ENCODE measurements at regions not wholly inside any gene's neighbourhood (a gene's known extent, or its start where the extent isn't known, plus 50 kb on each side); places are given as distances from the start of the nearest gene placed in this dataset.

GRCh38 chr4:163419074-163419473 lies 54.5 kb downstream of the TKTL2 start:
- peaks cover 15% of the 10 kb centered on the region for H3K9me3 ChIP-seq (ENCODE audit: control insufficient read depth, insufficient read depth, low read depth, low read length)
- peaks cover 5% of the 10 kb centered on the region for H3K4me1 ChIP-seq (ENCODE audit: control insufficient read depth, insufficient read depth, low read length)
- no peak overlapping the region for H3K27ac ChIP-seq (ENCODE audit: low read depth, low read length)
- no peaks in the 10 kb centered on the region for H3K27me3 ChIP-seq (ENCODE audit: control insufficient read depth, insufficient read depth, low read length)
- H3K4me3 ChIP-seq (ENCODE audit: low read depth, low read length): no peak overlapping the region
- no peaks in the 10 kb centered on the region for H3K36me3 ChIP-seq (ENCODE audit: control insufficient read depth, insufficient read depth, low read length)
- no peak overlapping the region for H3K9ac ChIP-seq (ENCODE audit: low read length)

GRCh38 chr4:163415668-163416067 lies 57.9 kb downstream of the TKTL2 start:
- Histone ChIP-seq H3K27ac (ENCODE audit: low read depth, low read length) (peak overlapping the region; percentile 77; the same call in 1 of the 2 replicates), H3K4me3 (ENCODE audit: low read depth, low read length) (peak overlapping the region; percentile 35), H3K9me3 (ENCODE audit: control insufficient read depth, insufficient read depth, low read depth, low read length) (peaks cover 20% of the 10 kb centered on the region), H3K9ac (ENCODE audit: low read length) (no peak overlapping the region), H3K36me3 (ENCODE audit: control insufficient read depth, insufficient read depth, low read length) (no peaks in the 10 kb centered on the region), H3K27me3 (ENCODE audit: control insufficient read depth, insufficient read depth, low read length) (no peaks in the 10 kb centered on the region), H3K4me1 (ENCODE audit: control insufficient read depth, insufficient read depth, low read length) (peaks cover 5% of the 10 kb centered on the region)

- Histone ChIP-seq H3K9ac (ENCODE audit: low read length) (no peak overlapping the region), H3K27ac (ENCODE audit: low read depth, low read length) (no peak overlapping the region), H3K36me3 (ENCODE audit: control insufficient read depth, insufficient read depth, low read length) (no peaks in the 10 kb centered on the region), H3K4me3 (ENCODE audit: low read depth, low read length) (no peak overlapping the region; the same call in 1 of the 2 replicates), H3K9me3 (ENCODE audit: control insufficient read depth, insufficient read depth, low read depth, low read length) (peaks cover 20% of the 10 kb centered on the region), H3K4me1 (ENCODE audit: control insufficient read depth, insufficient read depth, low read length) (peaks cover 5% of the 10 kb centered on the region), H3K27me3 (ENCODE audit: control insufficient read depth, insufficient read depth, low read length) (no peaks in the 10 kb centered on the region)
Measured at GRCh38 chr4:163414275-163414674, 59.3 kb downstream of the TKTL2 start.

GRCh38 chr4:163404580-163404979 lies 60.9 kb downstream of the NPY5R start:
- H3K4me3 ChIP-seq (ENCODE audit: low read depth, low read length): no peak overlapping the region
- no peaks in the 10 kb centered on the region for H3K9me3 ChIP-seq (ENCODE audit: control insufficient read depth, insufficient read depth, low read depth, low read length)
- H3K36me3 ChIP-seq (ENCODE audit: control insufficient read depth, insufficient read depth, low read length): no peaks in the 10 kb centered on the region
- no peak overlapping the region for H3K9ac ChIP-seq (ENCODE audit: low read length)
- H3K27ac ChIP-seq (ENCODE audit: low read depth, low read length): no peak overlapping the region; the same call in 1 of the 2 replicates
- peaks cover 9% of the 10 kb centered on the region; the same call in 1 of the 2 replicates for H3K4me1 ChIP-seq (ENCODE audit: control insufficient read depth, insufficient read depth, low read length)
- H3K27me3 ChIP-seq (ENCODE audit: control insufficient read depth, insufficient read depth, low read length): no peaks in the 10 kb centered on the region

- H3K4me3 ChIP-seq (ENCODE audit: low read depth, low read length): no peak overlapping the region
- peaks cover 9% of the 10 kb centered on the region; the same call in 1 of the 2 replicates for H3K4me1 ChIP-seq (ENCODE audit: control insufficient read depth, insufficient read depth, low read length)
- H3K27me3 ChIP-seq (ENCODE audit: control insufficient read depth, insufficient read depth, low read length): no peaks in the 10 kb centered on the region
- H3K9me3 ChIP-seq (ENCODE audit: control insufficient read depth, insufficient read depth, low read depth, low read length): no peaks in the 10 kb centered on the region
- no peak overlapping the region; the same call in 1 of the 2 replicates for H3K27ac ChIP-seq (ENCODE audit: low read depth, low read length)
- no peaks in the 10 kb centered on the region for H3K36me3 ChIP-seq (ENCODE audit: control insufficient read depth, insufficient read depth, low read length)
- no peak overlapping the region for H3K9ac ChIP-seq (ENCODE audit: low read length)
Measured at GRCh38 chr4:163404080-163404479, 60.4 kb downstream of the NPY5R start.
